ENCODE measurements at regions not wholly inside any gene's neighbourhood (a gene's known extent, or its start where the extent isn't known, plus 50 kb on each side); places are given as distances from the start of the nearest gene placed in this dataset.
"Not testable (repeated sequence)": the region's sequence is repeated elsewhere in the genome, so short reads cannot be mapped to it uniquely, and the experiment has no call there.

GRCh38 chr4:79117051-79117450, 177.8 kb upstream of the PAQR3 start:
- TF ChIP-seq EP300, CTCF, POLR2A, POLR2AphosphoS5 (IDR thresholded peaks at IDR 0.05): not testable (repeated sequence)
